ENCODE measurements at regions not wholly inside any gene's neighbourhood (a gene's known extent, or its start where the extent isn't known, plus 50 kb on each side); places are given as distances from the start of the nearest gene placed in this dataset.

- Mint-ChIP-seq H3K9me3 (ENCODE audit: insufficient read depth) (no peaks in the 10 kb centered on the region), H3K27ac (no peak overlapping the region), H3K4me1 (no peaks in the 10 kb centered on the region), H3K27me3 (no peaks in the 10 kb centered on the region), H3K4me3 (no peak overlapping the region)
- Histone ChIP-seq H3K27me3 (replicated peaks in 1 of 4; ENCODE audit: control extremely low read depth in 1 of 4, control insufficient read depth in 3 of 4, insufficient read depth in 4 of 4, low read length in 3 of 4) (no peaks in the 10 kb centered on the region), H3K79me2 (ENCODE audit: control insufficient read depth, insufficient read depth, low read length) (no peaks in the 10 kb centered on the region), H3K9ac (ENCODE audit: low read length) (no peak overlapping the region), H3K4me3 (ENCODE audit: control extremely low read depth in 1 of 5, extremely low read depth in 1 of 5, insufficient read depth in 1 of 5, low read depth in 2 of 5, low read length in 4 of 5) (no peak overlapping the region), H3K4me1 (ENCODE audit: control insufficient read depth in 2 of 2, insufficient read depth in 2 of 2, low read length in 2 of 2) (no peaks in the 10 kb centered on the region), H3K36me3 (replicated peaks in 1 of 2; ENCODE audit: control extremely low read depth in 1 of 2, control insufficient read depth in 1 of 2, extremely low read depth in 1 of 2, insufficient read depth in 2 of 2, low read length in 1 of 2) (no peaks in the 10 kb centered on the region), H4K20me1 (ENCODE audit: control insufficient read depth, insufficient read depth, low read length, poor library complexity, severe bottlenecking) (no peaks in the 10 kb centered on the region), H3K4me2 (replicated peaks; ENCODE audit: low read depth, low read length, poor library complexity, severe bottlenecking) (no peak overlapping the region), H2AFZ (ENCODE audit: insufficient read depth, low read depth, low read length, poor library complexity, severe bottlenecking) (no peak overlapping the region), H3K27ac (ENCODE audit: low read length in 2 of 2) (no peak overlapping the region), H3K9me3 (ENCODE audit: control extremely low read depth in 1 of 3, control insufficient read depth in 2 of 3, insufficient read depth in 1 of 3, low read length in 2 of 3) (peaks cover 0 to 4% (median 0%) of the 10 kb centered on the region in 3 donors)
- CTCF ChIA-PET, result no interaction called here
- no peak for DNase-seq
- intact Hi-C loops (cut with micrococcal nuclease), result no loop called here
- ATAC-seq (ENCODE audit: low read depth), result no peak
- TF ChIP-seq EZH2 (IDR thresholded peaks at IDR 0.05; ENCODE audit: borderline replicate concordance, insufficient read depth, low read depth, low read length, poor library complexity, severe bottlenecking) (no peak), CTCF (IDR thresholded peaks at IDR 0.05) (no peak)
- POLR2A ChIA-PET, result no interaction called here
- WGBS (ENCODE audit: insufficient coverage), result 100% methylated on average over 1 of the region's 4 CpGs
Observed at GRCh38 chr16:66008136-66008535, 358.4 kb upstream of the CDH5 start.

GRCh38 chr16:66007717-66008116 is 358.8 kb upstream of the CDH5 start:
- H3K27ac Mint-ChIP-seq, result no peak overlapping the region
- Histone ChIP-seq H3K27me3 (replicated peaks in 1 of 4; ENCODE audit: control extremely low read depth in 1 of 4, control insufficient read depth in 3 of 4, insufficient read depth in 4 of 4, low read length in 3 of 4) (no peaks in the 10 kb centered on the region), H2AFZ (ENCODE audit: insufficient read depth, low read depth, low read length, poor library complexity, severe bottlenecking) (no peak overlapping the region), H3K79me2 (ENCODE audit: control insufficient read depth, insufficient read depth, low read length) (no peaks in the 10 kb centered on the region), H3K4me1 (ENCODE audit: control insufficient read depth in 2 of 2, insufficient read depth in 2 of 2, low read length in 2 of 2) (no peaks in the 10 kb centered on the region), H4K20me1 (ENCODE audit: control insufficient read depth, insufficient read depth, low read length, poor library complexity, severe bottlenecking) (no peaks in the 10 kb centered on the region), H3K36me3 (replicated peaks in 1 of 2; ENCODE audit: control extremely low read depth in 1 of 2, control insufficient read depth in 1 of 2, extremely low read depth in 1 of 2, insufficient read depth in 2 of 2, low read length in 1 of 2) (no peaks in the 10 kb centered on the region), H3K9ac (ENCODE audit: low read length) (no peak overlapping the region), H3K27ac (ENCODE audit: low read length in 2 of 2) (no peak overlapping the region), H3K9me3 (ENCODE audit: control extremely low read depth in 1 of 3, control insufficient read depth in 2 of 3, insufficient read depth in 1 of 3, low read length in 2 of 3) (peaks cover 0 to 4% (median 0%) of the 10 kb centered on the region in 3 donors), H3K4me2 (replicated peaks; ENCODE audit: low read depth, low read length, poor library complexity, severe bottlenecking) (no peak overlapping the region), H3K4me3 (ENCODE audit: control extremely low read depth in 1 of 5, extremely low read depth in 1 of 5, insufficient read depth in 1 of 5, low read depth in 2 of 5, low read length in 4 of 5) (no peak overlapping the region)
- H3K4me1 Mint-ChIP-seq, result no peaks in the 10 kb centered on the region
- intact Hi-C loops (cut with micrococcal nuclease), result no loop called here
- no peaks in the 10 kb centered on the region for H3K9me3 Mint-ChIP-seq (ENCODE audit: insufficient read depth)
- no peaks in the 10 kb centered on the region for H3K27me3 Mint-ChIP-seq
- DNase-seq, result no peak
- ChIA-PET POLR2A (no interaction called here), CTCF (no interaction called here)
- TF ChIP-seq CTCF (IDR thresholded peaks at IDR 0.05) (no peak), EZH2 (IDR thresholded peaks at IDR 0.05; ENCODE audit: borderline replicate concordance, insufficient read depth, low read depth, low read length, poor library complexity, severe bottlenecking) (no peak)
- WGBS (ENCODE audit: insufficient coverage), result 90% methylated on average over 3 of the region's 6 CpGs
- no peak for ATAC-seq (ENCODE audit: low read depth)
- no peak overlapping the region for H3K4me3 Mint-ChIP-seq
